ENCODE measurements at regions not wholly inside any gene's neighbourhood (a gene's known extent, or its start where the extent isn't known, plus 50 kb on each side); places are given as distances from the start of the nearest gene placed in this dataset.

DNA sequence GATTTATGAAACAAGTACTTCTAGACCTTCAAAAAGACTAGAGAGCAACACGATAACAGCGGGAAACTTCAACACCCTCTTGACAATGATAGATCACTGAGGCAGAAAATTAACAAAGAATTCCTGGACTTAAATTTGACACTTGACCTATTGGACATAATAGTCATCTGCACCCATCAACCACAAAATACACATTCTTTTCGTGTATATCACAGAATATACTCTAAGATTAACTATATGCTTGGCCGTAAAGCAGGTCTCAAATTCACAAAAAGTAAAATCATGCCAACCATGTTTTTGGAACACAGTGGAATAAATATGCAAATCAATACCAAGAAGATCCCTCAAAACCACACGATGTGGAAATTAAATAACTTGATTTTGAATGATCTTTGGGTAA is 559.4 kb downstream of the DNAH5 start:
- TF ChIP-seq, protein P1, sequence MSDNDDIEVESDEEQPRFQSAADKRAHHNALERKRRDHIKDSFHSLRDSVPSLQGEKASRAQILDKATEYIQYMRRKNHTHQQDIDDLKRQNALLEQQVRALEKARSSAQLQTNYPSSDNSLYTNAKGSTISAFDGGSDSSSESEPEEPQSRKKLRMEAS (IDR thresholded peaks at IDR 0.05), result no peak
- TF ChIP-seq JUND (IDR thresholded peaks at IDR 0.05) (no peak), EZH2 (IDR thresholded peaks at IDR 0.05) (no peak), SP1 (IDR thresholded peaks at IDR 0.05; ENCODE audit: low read depth) (no peak)
- TF ChIP-seq, protein P2, sequence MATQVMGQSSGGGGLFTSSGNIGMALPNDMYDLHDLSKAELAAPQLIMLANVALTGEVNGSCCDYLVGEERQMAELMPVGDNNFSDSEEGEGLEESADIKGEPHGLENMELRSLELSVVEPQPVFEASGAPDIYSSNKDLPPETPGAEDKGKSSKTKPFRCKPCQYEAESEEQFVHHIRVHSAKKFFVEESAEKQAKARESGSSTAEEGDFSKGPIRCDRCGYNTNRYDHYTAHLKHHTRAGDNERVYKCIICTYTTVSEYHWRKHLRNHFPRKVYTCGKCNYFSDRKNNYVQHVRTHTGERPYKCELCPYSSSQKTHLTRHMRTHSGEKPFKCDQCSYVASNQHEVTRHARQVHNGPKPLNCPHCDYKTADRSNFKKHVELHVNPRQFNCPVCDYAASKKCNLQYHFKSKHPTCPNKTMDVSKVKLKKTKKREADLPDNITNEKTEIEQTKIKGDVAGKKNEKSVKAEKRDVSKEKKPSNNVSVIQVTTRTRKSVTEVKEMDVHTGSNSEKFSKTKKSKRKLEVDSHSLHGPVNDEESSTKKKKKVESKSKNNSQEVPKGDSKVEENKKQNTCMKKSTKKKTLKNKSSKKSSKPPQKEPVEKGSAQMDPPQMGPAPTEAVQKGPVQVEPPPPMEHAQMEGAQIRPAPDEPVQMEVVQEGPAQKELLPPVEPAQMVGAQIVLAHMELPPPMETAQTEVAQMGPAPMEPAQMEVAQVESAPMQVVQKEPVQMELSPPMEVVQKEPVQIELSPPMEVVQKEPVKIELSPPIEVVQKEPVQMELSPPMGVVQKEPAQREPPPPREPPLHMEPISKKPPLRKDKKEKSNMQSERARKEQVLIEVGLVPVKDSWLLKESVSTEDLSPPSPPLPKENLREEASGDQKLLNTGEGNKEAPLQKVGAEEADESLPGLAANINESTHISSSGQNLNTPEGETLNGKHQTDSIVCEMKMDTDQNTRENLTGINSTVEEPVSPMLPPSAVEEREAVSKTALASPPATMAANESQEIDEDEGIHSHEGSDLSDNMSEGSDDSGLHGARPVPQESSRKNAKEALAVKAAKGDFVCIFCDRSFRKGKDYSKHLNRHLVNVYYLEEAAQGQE (IDR thresholded peaks at IDR 0.05; ENCODE audit: low read depth), result no peak
- TF ChIP-seq, protein P3, sequence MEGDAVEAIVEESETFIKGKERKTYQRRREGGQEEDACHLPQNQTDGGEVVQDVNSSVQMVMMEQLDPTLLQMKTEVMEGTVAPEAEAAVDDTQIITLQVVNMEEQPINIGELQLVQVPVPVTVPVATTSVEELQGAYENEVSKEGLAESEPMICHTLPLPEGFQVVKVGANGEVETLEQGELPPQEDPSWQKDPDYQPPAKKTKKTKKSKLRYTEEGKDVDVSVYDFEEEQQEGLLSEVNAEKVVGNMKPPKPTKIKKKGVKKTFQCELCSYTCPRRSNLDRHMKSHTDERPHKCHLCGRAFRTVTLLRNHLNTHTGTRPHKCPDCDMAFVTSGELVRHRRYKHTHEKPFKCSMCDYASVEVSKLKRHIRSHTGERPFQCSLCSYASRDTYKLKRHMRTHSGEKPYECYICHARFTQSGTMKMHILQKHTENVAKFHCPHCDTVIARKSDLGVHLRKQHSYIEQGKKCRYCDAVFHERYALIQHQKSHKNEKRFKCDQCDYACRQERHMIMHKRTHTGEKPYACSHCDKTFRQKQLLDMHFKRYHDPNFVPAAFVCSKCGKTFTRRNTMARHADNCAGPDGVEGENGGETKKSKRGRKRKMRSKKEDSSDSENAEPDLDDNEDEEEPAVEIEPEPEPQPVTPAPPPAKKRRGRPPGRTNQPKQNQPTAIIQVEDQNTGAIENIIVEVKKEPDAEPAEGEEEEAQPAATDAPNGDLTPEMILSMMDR (IDR thresholded peaks at IDR 0.05 in 2 of 3, conservative IDR thresholded peaks at IDR 0.05 in 1 of 3; ENCODE audit: borderline replicate concordance in 1 of 3, insufficient read depth in 1 of 3, low read depth in 2 of 3, low read length in 2 of 3), result no peak

Data from HCT116 (cell line).